Nephron progenitor cell (in vitro differentiated cells): ENCODE measurements at regions not wholly inside any gene's neighbourhood (a gene's known extent, or its start where the extent isn't known, plus 50 kb on each side); places are given as distances from the start of the nearest gene placed in this dataset.
A peak's percentile ranks its signal among the peaks of the same experiment; 100 is the strongest.
"Not testable (repeated sequence)": the region's sequence is repeated elsewhere in the genome, so short reads cannot be mapped to it uniquely, and the experiment has no call there.

Source experiments
- DNase-seq: peaks from one replicate; pipeline ENCODE4 v3.0.0; 2021
- H3K27ac Mint-ChIP-seq: 2 replicates; pipeline ENCODE4 v1.8.0; 2021; ENCODE audit warnings: mild to moderate bottlenecking, moderate library complexity, mixed read lengths
- H3K27me3 Mint-ChIP-seq: 2 replicates; pipeline ENCODE4 v1.8.0; 2021; ENCODE audit warnings: mild to moderate bottlenecking, low read depth, mixed read lengths; ENCODE audit not compliant: poor library complexity
- H3K36me3 Mint-ChIP-seq: 2 replicates; pipeline ENCODE4 v1.8.0; 2021; ENCODE audit warnings: low read depth, mixed read lengths
- H3K4me1 Mint-ChIP-seq: 2 replicates; pipeline ENCODE4 v1.8.0; 2021; ENCODE audit warnings: mixed read lengths
- H3K4me3 Mint-ChIP-seq: 2 replicates; pipeline ENCODE4 v1.8.0; 2021; ENCODE audit warnings: mild to moderate bottlenecking, moderate library complexity, mixed read lengths
- H3K9me3 Mint-ChIP-seq: 2 replicates; pipeline ENCODE4 v1.8.0; 2021; ENCODE audit warnings: mild to moderate bottlenecking, moderate library complexity, mixed read lengths
- CTCF ChIP-seq: fragments of 200-600 bp; sonication (generic); IDR thresholded peaks from 2 replicates; pipeline ENCODE4 v1.5.0; 2021; ENCODE audit warnings: antibody characterized with exemption

DNA sequence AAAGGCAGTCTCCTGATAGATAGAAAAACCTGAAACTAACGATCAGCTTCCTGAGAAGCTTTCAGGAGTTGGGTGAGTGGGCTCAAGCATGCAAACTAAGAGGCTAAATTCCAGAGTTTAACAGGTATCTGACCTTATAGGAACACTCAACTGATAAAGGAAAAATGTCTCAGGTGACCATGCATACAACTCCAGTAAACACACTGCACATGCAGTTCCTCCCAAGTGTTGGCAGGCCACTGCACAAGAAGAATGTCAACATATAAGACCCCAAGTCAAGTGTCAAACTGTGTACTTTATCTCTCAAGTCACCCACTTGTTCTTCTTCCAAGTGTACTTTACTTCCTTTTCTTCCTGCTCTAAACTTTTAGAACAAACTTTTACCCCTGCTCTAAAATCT, 981.2 kb downstream of the FAM133A start:
- no peaks in the 10 kb centered on the region for H3K4me1 Mint-ChIP-seq
- no peaks in the 10 kb centered on the region for H3K27me3 Mint-ChIP-seq
- H3K36me3 Mint-ChIP-seq, result no peaks in the 10 kb centered on the region
- no peak for TF ChIP-seq CTCF
- no peak overlapping the region for H3K27ac Mint-ChIP-seq
- H3K4me3 Mint-ChIP-seq, result no peak overlapping the region
- H3K9me3 Mint-ChIP-seq, result peaks cover 6% of the 10 kb centered on the region
- DNase-seq, result no peak

- no peaks in the 10 kb centered on the region for H3K36me3 Mint-ChIP-seq
- TF ChIP-seq CTCF, result no peak
- DNase-seq, result no peak
- no peak overlapping the region for H3K27ac Mint-ChIP-seq
- H3K4me3 Mint-ChIP-seq, result no peak overlapping the region
- peaks cover 6% of the 10 kb centered on the region for H3K9me3 Mint-ChIP-seq
- H3K27me3 Mint-ChIP-seq, result no peaks in the 10 kb centered on the region
- no peaks in the 10 kb centered on the region for H3K4me1 Mint-ChIP-seq
These were observed 988.7 kb downstream of the FAM133A start for GRCh38 chrX:94662689-94663088.

DNA sequence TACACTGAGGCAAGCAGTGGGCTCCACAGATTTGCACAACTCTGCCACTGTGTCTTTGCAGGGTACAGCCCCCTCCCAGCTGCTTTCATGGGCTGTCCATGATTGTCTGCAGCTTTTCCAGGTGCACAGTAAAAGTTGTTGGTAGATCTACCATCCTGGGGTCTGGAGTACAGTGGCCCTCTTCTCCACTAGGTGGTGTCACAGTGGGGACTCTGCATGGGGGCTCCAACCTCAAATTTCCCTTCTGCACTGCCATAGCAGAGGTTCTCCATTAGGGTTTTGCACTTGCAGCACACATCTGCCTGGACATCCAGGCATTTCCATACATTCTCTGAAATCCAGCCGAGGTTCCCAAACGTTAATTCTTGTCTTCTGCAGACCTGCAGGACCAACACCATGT, 1002.3 kb downstream of the FAM133A start:
- Mint-ChIP-seq H3K9me3 (no peaks in the 10 kb centered on the region), H3K4me3 (no peak overlapping the region), H3K36me3 (no peaks in the 10 kb centered on the region), H3K27ac (no peak overlapping the region), H3K4me1 (no peaks in the 10 kb centered on the region), H3K27me3 (no peaks in the 10 kb centered on the region)
- peak; percentile 10 for TF ChIP-seq CTCF
- no peak for DNase-seq

GRCh38 chrX:94686071-94686470, 1012.1 kb downstream of the FAM133A start:
- H3K9me3 Mint-ChIP-seq, result peaks cover 19% of the 10 kb centered on the region
- no peak overlapping the region for H3K27ac Mint-ChIP-seq
- no peak overlapping the region for H3K4me3 Mint-ChIP-seq
- no peaks in the 10 kb centered on the region for H3K27me3 Mint-ChIP-seq
- DNase-seq, result no peak
- TF ChIP-seq CTCF, result no peak
- H3K4me1 Mint-ChIP-seq, result no peaks in the 10 kb centered on the region
- H3K36me3 Mint-ChIP-seq, result peaks cover under 1% of the 10 kb centered on the region

GRCh38 chrX:94695910-94696309, 1021.9 kb downstream of the FAM133A start:
- DNase-seq, result no peak
- Mint-ChIP-seq H3K36me3 (peaks cover 4% of the 10 kb centered on the region), H3K27ac (no peak overlapping the region), H3K9me3 (peaks cover 5% of the 10 kb centered on the region), H3K4me1 (no peaks in the 10 kb centered on the region), H3K4me3 (no peak overlapping the region), H3K27me3 (no peaks in the 10 kb centered on the region)
- TF ChIP-seq CTCF, result no peak

DNA sequence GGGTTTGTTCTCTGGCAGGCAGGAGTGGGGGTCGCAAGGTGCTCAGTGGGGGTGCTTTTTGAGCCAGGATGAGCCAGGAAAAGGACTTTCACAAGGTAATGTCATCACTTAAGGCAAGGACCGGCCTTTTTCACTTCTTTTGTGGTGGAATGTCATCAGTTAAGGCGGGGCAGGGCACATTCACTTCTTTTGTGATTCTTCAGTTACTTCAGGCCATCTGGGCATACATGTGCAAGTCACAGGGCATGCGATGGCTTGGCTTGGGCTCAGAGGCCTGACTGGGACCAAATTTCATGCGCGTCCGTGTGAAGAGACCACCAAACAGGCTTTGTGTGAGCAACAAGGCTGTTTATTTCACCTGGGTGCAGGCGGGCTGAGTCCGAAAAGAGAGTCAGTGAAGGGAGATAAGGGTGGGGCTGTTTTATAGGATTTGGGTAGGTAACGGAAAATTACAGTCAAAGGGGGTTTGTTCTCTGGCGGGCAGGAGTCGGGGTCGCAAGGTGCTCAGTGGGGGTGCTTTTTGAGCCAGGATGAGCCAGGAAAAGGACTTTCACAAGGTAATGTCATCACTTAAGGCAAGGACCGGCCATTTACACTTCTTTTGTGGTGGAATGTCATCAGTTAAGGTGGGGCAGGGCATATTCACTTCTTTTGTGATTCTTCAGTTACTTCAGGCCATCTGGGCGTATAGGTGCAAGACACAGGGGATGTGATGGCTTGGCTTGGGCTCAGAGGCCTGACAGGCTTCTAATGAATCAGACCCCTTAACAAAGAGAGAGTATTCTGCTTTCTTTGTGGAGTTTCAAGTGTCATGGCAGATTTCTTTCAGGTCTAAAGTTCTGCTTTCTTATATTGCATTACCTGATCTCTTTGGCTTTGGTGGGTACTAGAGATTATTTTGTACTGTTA, 1030.6 kb downstream of the FAM133A start:
- H3K4me3 Mint-ChIP-seq, H3K4me1 Mint-ChIP-seq, DNase-seq, H3K36me3 Mint-ChIP-seq, H3K27me3 Mint-ChIP-seq: not testable (repeated sequence)
- Mint-ChIP-seq H3K9me3 (peaks cover 27% of the 10 kb centered on the region), H3K27ac (peak overlapping the region; percentile 36)
